ENCODE measurements at regions not wholly inside any gene's neighbourhood (a gene's known extent, or its start where the extent isn't known, plus 50 kb on each side); places are given as distances from the start of the nearest gene placed in this dataset.

DNA sequence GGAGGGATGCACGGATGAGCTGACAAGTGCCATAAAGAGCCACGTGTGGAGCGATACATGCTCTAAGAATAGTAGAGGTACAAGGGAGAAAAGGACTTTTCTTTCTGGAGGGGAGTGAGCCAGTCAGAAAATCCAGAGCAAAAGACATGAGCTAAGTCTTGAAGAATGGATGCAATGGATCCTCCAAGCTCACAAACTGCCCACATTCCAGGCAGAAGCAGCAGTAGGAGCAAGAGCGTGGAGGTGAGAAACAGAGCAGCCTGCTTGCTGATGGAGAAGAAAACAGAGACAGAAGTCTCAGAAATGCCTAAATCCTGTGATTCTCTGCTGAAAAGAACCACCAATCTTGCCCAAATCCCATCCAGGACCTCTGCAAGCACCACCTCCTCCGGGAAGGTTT, 78.2 kb upstream of the RALGPS2 start:
- Histone ChIP-seq H3K79me2 (ENCODE audit: insufficient read depth, low read length) (no peaks in the 10 kb centered on the region), H2AFZ (ENCODE audit: low read depth, low read length, severe bottlenecking) (no peak overlapping the region), H3K36me3 (ENCODE audit: low read length) (no peaks in the 10 kb centered on the region), H3K9ac (ENCODE audit: low read length) (no peak overlapping the region), H3K27me3 (ENCODE audit: low read length) (no peaks in the 10 kb centered on the region), H3K9me2 (replicated peaks; ENCODE audit: insufficient read depth, low read length) (no peaks in the 10 kb centered on the region), H3K27ac (ENCODE audit: low read depth, low read length) (no peak overlapping the region), H3K4me3 (ENCODE audit: insufficient read depth, low read length, poor library complexity, severe bottlenecking) (no peak overlapping the region), H4K20me1 (ENCODE audit: low read depth, low read length) (no peaks in the 10 kb centered on the region), H3F3A (ENCODE audit: insufficient read depth) (no peaks in the 10 kb centered on the region), H3K4me2 (ENCODE audit: low read depth, low read length, poor library complexity, severe bottlenecking) (no peak overlapping the region), H3K9me3 (ENCODE audit: insufficient read depth, low read length) (no peaks in the 10 kb centered on the region)
- TF ChIP-seq, protein P1, sequence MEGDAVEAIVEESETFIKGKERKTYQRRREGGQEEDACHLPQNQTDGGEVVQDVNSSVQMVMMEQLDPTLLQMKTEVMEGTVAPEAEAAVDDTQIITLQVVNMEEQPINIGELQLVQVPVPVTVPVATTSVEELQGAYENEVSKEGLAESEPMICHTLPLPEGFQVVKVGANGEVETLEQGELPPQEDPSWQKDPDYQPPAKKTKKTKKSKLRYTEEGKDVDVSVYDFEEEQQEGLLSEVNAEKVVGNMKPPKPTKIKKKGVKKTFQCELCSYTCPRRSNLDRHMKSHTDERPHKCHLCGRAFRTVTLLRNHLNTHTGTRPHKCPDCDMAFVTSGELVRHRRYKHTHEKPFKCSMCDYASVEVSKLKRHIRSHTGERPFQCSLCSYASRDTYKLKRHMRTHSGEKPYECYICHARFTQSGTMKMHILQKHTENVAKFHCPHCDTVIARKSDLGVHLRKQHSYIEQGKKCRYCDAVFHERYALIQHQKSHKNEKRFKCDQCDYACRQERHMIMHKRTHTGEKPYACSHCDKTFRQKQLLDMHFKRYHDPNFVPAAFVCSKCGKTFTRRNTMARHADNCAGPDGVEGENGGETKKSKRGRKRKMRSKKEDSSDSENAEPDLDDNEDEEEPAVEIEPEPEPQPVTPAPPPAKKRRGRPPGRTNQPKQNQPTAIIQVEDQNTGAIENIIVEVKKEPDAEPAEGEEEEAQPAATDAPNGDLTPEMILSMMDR (IDR thresholded peaks at IDR 0.05; ENCODE audit: insufficient read depth, low read length, poor library complexity, severe bottlenecking): no peak
- no peak for TF ChIP-seq EZH2phosphoT487 (conservative IDR thresholded peaks at IDR 0.05; ENCODE audit: low read length)

DNA sequence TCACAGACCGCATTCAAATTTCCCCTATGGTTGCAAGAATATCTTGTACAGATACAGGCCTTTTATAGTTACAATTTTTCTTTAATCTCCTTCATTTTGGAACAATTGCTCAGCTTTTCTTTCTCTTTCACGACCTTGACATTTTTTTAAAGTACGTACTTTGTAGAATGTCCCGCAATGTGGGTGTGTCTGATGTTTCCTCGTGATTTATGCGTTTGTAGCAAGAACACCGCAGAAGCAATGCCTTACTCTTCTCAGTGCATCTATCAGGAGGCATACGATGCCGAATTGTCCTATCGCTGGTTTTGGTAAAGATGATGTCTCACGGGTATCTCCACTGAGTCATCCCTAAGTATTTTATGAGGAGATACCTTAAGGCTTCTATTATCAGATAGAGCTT, 76.9 kb upstream of the RALGPS2 start:
- H3K27me3 ChIP-seq (ENCODE audit: low read length): no peaks in the 10 kb centered on the region
- H3K27ac ChIP-seq (ENCODE audit: low read depth, low read length): no peak overlapping the region
- H3K4me2 ChIP-seq (ENCODE audit: low read depth, low read length, poor library complexity, severe bottlenecking): no peak overlapping the region
- no peak overlapping the region for H3K4me3 ChIP-seq (ENCODE audit: insufficient read depth, low read length, poor library complexity, severe bottlenecking)
- H3F3A ChIP-seq (ENCODE audit: insufficient read depth): no peaks in the 10 kb centered on the region
- H3K79me2 ChIP-seq (ENCODE audit: insufficient read depth, low read length): no peaks in the 10 kb centered on the region
- no peaks in the 10 kb centered on the region for H3K9me2 ChIP-seq (replicated peaks; ENCODE audit: insufficient read depth, low read length)
- no peak overlapping the region for H3K9ac ChIP-seq (ENCODE audit: low read length)
- no peaks in the 10 kb centered on the region for H3K36me3 ChIP-seq (ENCODE audit: low read length)
- no peak for TF ChIP-seq EZH2phosphoT487 (conservative IDR thresholded peaks at IDR 0.05; ENCODE audit: low read length)
- TF ChIP-seq, protein P1 (IDR thresholded peaks at IDR 0.05; ENCODE audit: insufficient read depth, low read length, poor library complexity, severe bottlenecking): no peak
- H3K9me3 ChIP-seq (ENCODE audit: insufficient read depth, low read length): no peaks in the 10 kb centered on the region
- no peak overlapping the region for H2AFZ ChIP-seq (ENCODE audit: low read depth, low read length, severe bottlenecking)
- H4K20me1 ChIP-seq (ENCODE audit: low read depth, low read length): no peaks in the 10 kb centered on the region

DNA sequence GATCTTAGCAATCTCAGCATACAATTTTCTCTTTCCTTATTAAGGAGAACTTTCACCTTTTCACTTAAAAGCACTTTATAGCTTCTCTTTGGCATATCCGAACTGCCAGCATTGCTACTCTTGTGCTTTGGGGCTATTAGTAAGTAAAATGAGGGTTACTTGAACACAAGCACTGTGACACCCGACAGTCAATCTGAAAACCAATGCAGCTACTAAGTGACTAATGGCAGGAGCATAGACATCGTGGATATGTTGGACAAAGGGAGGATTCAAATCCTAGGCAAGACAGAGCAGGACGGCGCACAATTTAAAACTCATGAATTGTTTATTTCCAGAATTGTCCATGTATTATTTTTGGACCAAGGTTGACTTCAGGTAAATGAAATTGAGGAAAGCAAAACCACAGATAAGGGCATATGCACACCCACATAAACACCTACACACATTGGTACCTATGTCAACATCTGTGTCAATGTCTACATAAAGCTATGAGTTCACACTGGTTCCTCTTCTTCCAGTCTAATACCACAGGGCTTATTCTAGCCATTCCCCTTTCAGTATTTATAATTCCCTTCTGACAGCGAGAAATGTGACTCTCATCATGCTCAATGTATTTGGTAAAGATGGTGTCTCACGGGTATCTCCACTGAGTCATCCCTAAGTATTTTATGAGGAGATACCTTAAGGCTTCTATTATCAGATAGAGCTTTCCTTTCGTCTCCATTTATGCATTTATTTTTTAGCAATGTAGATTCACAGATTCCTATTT, 75.3 kb upstream of the RALGPS2 start:
- Histone ChIP-seq H2AFZ (ENCODE audit: low read depth, low read length, severe bottlenecking) (no peak overlapping the region), H4K20me1 (ENCODE audit: low read depth, low read length) (no peaks in the 10 kb centered on the region), H3K79me2 (ENCODE audit: insufficient read depth, low read length) (no peaks in the 10 kb centered on the region), H3K27ac (ENCODE audit: low read depth, low read length) (no peak overlapping the region), H3F3A (ENCODE audit: insufficient read depth) (no peaks in the 10 kb centered on the region), H3K4me2 (ENCODE audit: low read depth, low read length, poor library complexity, severe bottlenecking) (no peak overlapping the region), H3K9me3 (ENCODE audit: insufficient read depth, low read length) (no peaks in the 10 kb centered on the region), H3K36me3 (ENCODE audit: low read length) (no peaks in the 10 kb centered on the region), H3K27me3 (ENCODE audit: low read length) (no peaks in the 10 kb centered on the region), H3K4me3 (ENCODE audit: insufficient read depth, low read length, poor library complexity, severe bottlenecking) (no peak overlapping the region), H3K9me2 (replicated peaks; ENCODE audit: insufficient read depth, low read length) (no peaks in the 10 kb centered on the region), H3K9ac (ENCODE audit: low read length) (no peak overlapping the region)
- TF ChIP-seq EZH2phosphoT487 (conservative IDR thresholded peaks at IDR 0.05; ENCODE audit: low read length): no peak
- TF ChIP-seq, protein P1 (IDR thresholded peaks at IDR 0.05; ENCODE audit: insufficient read depth, low read length, poor library complexity, severe bottlenecking): no peak

Data from SU-DHL-6 (cell line).